Activated CD4-positive, alpha-beta memory T cell treated with anti-CD3 and anti-CD28 coated beads, Interleukin-2, amount 10 ng/mL, durations not matched to agents 7 days and 5 days (primary cell): ENCODE measurements at regions not wholly inside any gene's neighbourhood (a gene's known extent, or its start where the extent isn't known, plus 50 kb on each side); places are given as distances from the start of the nearest gene placed in this dataset.

Experiments
- CTCF ChIA-PET: fragments of 350-600 bp; sonication (Branson Sonifier 250); formaldehyde crosslinking; loops from one replicate; lab custom pipeline; 2021; ENCODE audit warnings: antibody characterized with exemption, inconsistent platforms; lab: Charles Lee
- POLR2A ChIA-PET: fragments of 350-600 bp; sonication (Branson Sonifier 250); formaldehyde crosslinking; loops from one replicate; lab custom pipeline; 2021; ENCODE audit warnings: antibody characterized with exemption; lab: Charles Lee
- DNase-seq: peaks from one replicate; pipeline ENCODE4 v3.0.0-alpha.2; 2020
- H3K27ac Mint-ChIP-seq: one replicate; pipeline ENCODE4 v1.8.0; 2021; ENCODE audit warnings: mild to moderate bottlenecking, mixed read lengths
- H3K27me3 Mint-ChIP-seq: one replicate; pipeline ENCODE4 v1.8.0; 2021; ENCODE audit warnings: mixed read lengths
- H3K36me3 Mint-ChIP-seq: one replicate; pipeline ENCODE4 v1.8.0; 2021; ENCODE audit warnings: low read depth, mixed read lengths
- H3K4me1 Mint-ChIP-seq: one replicate; pipeline ENCODE4 v1.8.0; 2021; ENCODE audit warnings: mixed read lengths
- H3K4me3 Mint-ChIP-seq: one replicate; pipeline ENCODE4 v1.8.0; 2021; ENCODE audit warnings: mild to moderate bottlenecking, mixed read lengths
- H3K9me3 Mint-ChIP-seq: one replicate; pipeline ENCODE4 v1.8.0; 2021; ENCODE audit warnings: mixed read lengths

GRCh38 chr7:131274986-131275385, 52.7 kb upstream of the MKLN1 start:
- Mint-ChIP-seq H3K9me3 (peaks cover 3% of the 10 kb centered on the region), H3K27ac (no peak overlapping the region), H3K27me3 (peaks cover 3% of the 10 kb centered on the region), H3K4me3 (no peak overlapping the region), H3K36me3 (no peaks in the 10 kb centered on the region), H3K4me1 (no peaks in the 10 kb centered on the region)
- no peak for DNase-seq
- POLR2A ChIA-PET = no interaction called here
- CTCF ChIA-PET = no interaction called here

- H3K4me1 Mint-ChIP-seq = no peaks in the 10 kb centered on the region
- no peaks in the 10 kb centered on the region for H3K36me3 Mint-ChIP-seq
- ChIA-PET POLR2A (no interaction called here), CTCF (no interaction called here)
- DNase-seq = no peak
- peaks cover 3% of the 10 kb centered on the region for H3K27me3 Mint-ChIP-seq
- H3K4me3 Mint-ChIP-seq = no peak overlapping the region
- peaks cover 8% of the 10 kb centered on the region for H3K9me3 Mint-ChIP-seq
- H3K27ac Mint-ChIP-seq = no peak overlapping the region
These were observed 51.5 kb upstream of the MKLN1 start for GRCh38 chr7:131276190-131276589.

- no peaks in the 10 kb centered on the region for H3K36me3 Mint-ChIP-seq
- ChIA-PET POLR2A (no interaction called here), CTCF (no interaction called here)
- peaks cover 3% of the 10 kb centered on the region for H3K27me3 Mint-ChIP-seq
- no peaks in the 10 kb centered on the region for H3K4me1 Mint-ChIP-seq
- peaks cover 10% of the 10 kb centered on the region for H3K9me3 Mint-ChIP-seq
- DNase-seq = no peak
- H3K27ac Mint-ChIP-seq = no peak overlapping the region
- H3K4me3 Mint-ChIP-seq = no peak overlapping the region
These were observed 50.9 kb upstream of the MKLN1 start for GRCh38 chr7:131276748-131277147.
